Breast epithelium (tissue), 4 donors: ENCODE measurements at regions not wholly inside any gene's neighbourhood (a gene's known extent, or its start where the extent isn't known, plus 50 kb on each side); places are given as distances from the start of the nearest gene placed in this dataset.

ENCODE experiments used
- DNase-seq, 2 donors: peaks; one replicate each; pipeline ENCODE4 v3.0.0-alpha.2; 2019; ENCODE audit warnings: low spot score in 2 of 2
- H3K27ac ChIP-seq, 2 donors: fragments of 200-600 bp; sonication (generic) in 1 of 2; one replicate each; pipeline ENCODE4 v1.5.1; 2016 to 2019; ENCODE audit warnings: mild to moderate bottlenecking in 1 of 2
- H3K27me3 ChIP-seq, 2 donors: fragments of 200-600 bp; sonication (generic) in 1 of 2; one replicate each; pipeline versions ENCODE4 v1.5.1 to v1.6.0; 2017 to 2019; ENCODE audit warnings: control low read depth in 1 of 2, mild to moderate bottlenecking in 1 of 2
- H3K36me3 ChIP-seq: fragments of 200-600 bp; one replicate; pipeline ENCODE4 v1.5.1; 2019
- H3K4me1 ChIP-seq, 2 donors: fragments of 200-600 bp; sonication (generic); one replicate each; pipeline ENCODE4 v1.5.1; 2016 to 2019; ENCODE audit warnings: control low read depth in 1 of 2
- H3K4me3 ChIP-seq, 3 donors: fragments of 200-600 bp; sonication (generic); 1 replicate in 2 of 3; 2 replicates in 1 of 3; pipeline ENCODE4 v1.5.1; 2016 to 2019; ENCODE audit warnings: mild to moderate bottlenecking in 3 of 3, moderate library complexity in 2 of 3
- H3K9me3 ChIP-seq, 2 donors: fragments of 200-600 bp; sonication (generic) in 1 of 2; one replicate each; pipeline ENCODE4 v1.5.1; 2016 to 2019; ENCODE audit warnings: control low read depth in 1 of 2
- POLR2A ChIP-seq: fragments of 450-650 bp; IDR thresholded peaks from one replicate; pipeline ENCODE4 v1.6.1; 2016; ENCODE audit warnings: antibody characterized with exemption, mild to moderate bottlenecking, moderate library complexity
- POLR2AphosphoS5 ChIP-seq, 3 donors: sonication (generic); formaldehyde crosslinking; IDR thresholded peaks; one replicate each; pipeline ENCODE4 v1.6.1; 2017; ENCODE audit warnings: antibody characterized with exemption in 3 of 3
- intact Hi-C: fragments of 100-400 bp; cut with DNase I; formaldehyde crosslinking; loops from one replicate; pipeline ENCODE4 v1.15.1; 2023; ENCODE audit warnings: low total_unique reads
- TF ChIP-seq, protein P1 (sequence below), 3 donors: fragments of 450-650 bp; IDR thresholded peaks; one replicate each; pipeline ENCODE4 v1.5.1; 2016 to 2017; ENCODE audit warnings: antibody characterized with exemption in 3 of 3, mild to moderate bottlenecking in 3 of 3, moderate library complexity in 3 of 3

- no peak overlapping the region for H3K4me3 ChIP-seq
- no peaks in the 10 kb centered on the region for H3K27me3 ChIP-seq
- H3K27ac ChIP-seq = no peak overlapping the region
- intact Hi-C loops = no loop called here
- TF ChIP-seq POLR2A (no peak), POLR2AphosphoS5 (IDR thresholded peaks at IDR 0.05) (no peak)
- TF ChIP-seq, protein P1, sequence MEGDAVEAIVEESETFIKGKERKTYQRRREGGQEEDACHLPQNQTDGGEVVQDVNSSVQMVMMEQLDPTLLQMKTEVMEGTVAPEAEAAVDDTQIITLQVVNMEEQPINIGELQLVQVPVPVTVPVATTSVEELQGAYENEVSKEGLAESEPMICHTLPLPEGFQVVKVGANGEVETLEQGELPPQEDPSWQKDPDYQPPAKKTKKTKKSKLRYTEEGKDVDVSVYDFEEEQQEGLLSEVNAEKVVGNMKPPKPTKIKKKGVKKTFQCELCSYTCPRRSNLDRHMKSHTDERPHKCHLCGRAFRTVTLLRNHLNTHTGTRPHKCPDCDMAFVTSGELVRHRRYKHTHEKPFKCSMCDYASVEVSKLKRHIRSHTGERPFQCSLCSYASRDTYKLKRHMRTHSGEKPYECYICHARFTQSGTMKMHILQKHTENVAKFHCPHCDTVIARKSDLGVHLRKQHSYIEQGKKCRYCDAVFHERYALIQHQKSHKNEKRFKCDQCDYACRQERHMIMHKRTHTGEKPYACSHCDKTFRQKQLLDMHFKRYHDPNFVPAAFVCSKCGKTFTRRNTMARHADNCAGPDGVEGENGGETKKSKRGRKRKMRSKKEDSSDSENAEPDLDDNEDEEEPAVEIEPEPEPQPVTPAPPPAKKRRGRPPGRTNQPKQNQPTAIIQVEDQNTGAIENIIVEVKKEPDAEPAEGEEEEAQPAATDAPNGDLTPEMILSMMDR (IDR thresholded peaks at IDR 0.05) = no peak
- no peaks in the 10 kb centered on the region for H3K36me3 ChIP-seq
- no peak for DNase-seq
- H3K4me1 ChIP-seq = no peaks in the 10 kb centered on the region
- no peaks in the 10 kb centered on the region for H3K9me3 ChIP-seq
Observed at GRCh38 chr20:40634891-40635290, 54.1 kb downstream of the MAFB start.

DNA sequence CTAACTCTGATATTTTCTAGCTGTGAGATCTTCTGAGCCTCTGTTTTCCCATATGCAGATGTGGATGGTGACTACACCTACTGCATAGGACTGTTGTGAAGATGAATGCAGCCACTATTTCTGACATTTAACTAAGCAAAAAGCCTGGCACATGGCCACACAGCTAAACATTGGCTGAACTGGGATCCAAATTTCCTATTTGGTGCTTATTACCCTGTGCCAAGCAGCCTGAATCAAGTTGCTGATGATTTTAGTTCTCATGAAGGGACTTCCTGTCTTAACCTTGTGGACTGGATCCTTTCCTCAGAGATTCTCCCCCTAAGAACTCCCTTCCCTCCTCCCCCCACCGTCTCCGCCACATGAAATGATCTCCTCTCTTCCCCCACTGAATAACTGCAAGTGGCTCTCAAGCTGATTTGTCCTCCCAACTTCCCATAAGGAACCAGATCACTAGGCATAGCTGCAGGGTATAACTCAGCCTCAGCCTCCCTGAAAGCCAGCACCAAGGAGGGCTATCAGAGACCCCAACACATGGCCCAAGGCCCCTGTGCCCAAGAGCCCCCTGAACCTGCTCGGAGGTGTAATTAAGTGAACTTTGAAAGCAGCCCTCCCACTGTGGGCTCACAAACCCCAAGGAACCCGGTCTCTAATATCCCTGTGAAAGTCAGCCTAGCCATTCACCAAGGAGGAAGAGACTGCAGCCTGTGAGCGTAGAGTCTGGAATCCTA lies 55.7 kb downstream of the MAFB start:
- H3K27me3 ChIP-seq = no peaks in the 10 kb centered on the region
- TF ChIP-seq POLR2AphosphoS5 (IDR thresholded peaks at IDR 0.05) (no peak), POLR2A (no peak)
- TF ChIP-seq, protein P1 (IDR thresholded peaks at IDR 0.05) = no peak
- no peak overlapping the region for H3K4me3 ChIP-seq

GRCh38 chr20:40632346-40632976 lies 56.6 kb downstream of the MAFB start:
- Histone ChIP-seq H3K36me3 (no peaks in the 10 kb centered on the region), H3K9me3 (no peaks in the 10 kb centered on the region), H3K27me3 (no peaks in the 10 kb centered on the region), H3K4me3 (no peak overlapping the region), H3K27ac (peak overlapping the region; percentile 40 to 61), H3K4me1 (no peaks in the 10 kb centered on the region)
- no peak for DNase-seq
- TF ChIP-seq POLR2AphosphoS5 (IDR thresholded peaks at IDR 0.05) (no peak), POLR2A (no peak)
- TF ChIP-seq, protein P1 (IDR thresholded peaks at IDR 0.05) = no peak
- intact Hi-C loops = no loop called here

More for the DNA sequence above, 55.7 kb downstream of the MAFB start:
- no peaks in the 10 kb centered on the region for H3K9me3 ChIP-seq
- H3K4me1 ChIP-seq = no peaks in the 10 kb centered on the region
- H3K36me3 ChIP-seq = no peaks in the 10 kb centered on the region
- no peak for DNase-seq
- H3K27ac ChIP-seq = peak overlapping the region in 1 of 2 donors; percentile 45
- intact Hi-C loops = no loop called here

DNA sequence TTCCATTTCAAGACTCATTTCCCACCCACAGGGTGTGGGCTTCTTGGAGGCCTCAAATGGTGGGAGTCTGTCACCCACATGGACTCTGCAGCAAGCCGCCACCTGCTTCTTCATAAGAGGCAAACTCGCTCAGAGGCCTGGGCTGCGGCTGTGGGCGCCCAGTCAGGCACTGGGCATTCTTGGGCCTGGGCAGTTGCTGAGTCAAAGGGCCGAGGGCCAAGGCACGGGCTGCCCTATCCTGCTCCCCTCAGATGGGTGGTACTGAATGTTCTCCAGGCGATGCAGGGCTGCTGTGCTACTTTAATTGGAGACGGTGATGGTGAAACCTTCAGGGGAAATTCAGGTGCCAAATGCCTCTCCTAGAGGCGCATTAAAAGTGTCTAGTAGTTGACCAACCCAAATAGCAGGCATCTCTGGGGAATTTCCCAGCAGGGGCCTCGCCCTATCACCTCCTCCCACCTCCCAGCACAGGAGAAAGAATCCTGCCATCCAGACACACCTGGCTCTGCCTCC lies 57.9 kb downstream of the MAFB start:
- Histone ChIP-seq H3K36me3 (no peaks in the 10 kb centered on the region), H3K27ac (no peak overlapping the region), H3K27me3 (no peaks in the 10 kb centered on the region), H3K4me3 (no peak overlapping the region), H3K4me1 (no peaks in the 10 kb centered on the region), H3K9me3 (peaks cover 0 to 6% of the 10 kb centered on the region in 2 donors)
- no peak for DNase-seq
- TF ChIP-seq POLR2AphosphoS5 (IDR thresholded peaks at IDR 0.05) = no peak
- TF ChIP-seq, protein P1 (IDR thresholded peaks at IDR 0.05) = no peak
- no peak for TF ChIP-seq POLR2A
- intact Hi-C loops = no loop called here

DNA sequence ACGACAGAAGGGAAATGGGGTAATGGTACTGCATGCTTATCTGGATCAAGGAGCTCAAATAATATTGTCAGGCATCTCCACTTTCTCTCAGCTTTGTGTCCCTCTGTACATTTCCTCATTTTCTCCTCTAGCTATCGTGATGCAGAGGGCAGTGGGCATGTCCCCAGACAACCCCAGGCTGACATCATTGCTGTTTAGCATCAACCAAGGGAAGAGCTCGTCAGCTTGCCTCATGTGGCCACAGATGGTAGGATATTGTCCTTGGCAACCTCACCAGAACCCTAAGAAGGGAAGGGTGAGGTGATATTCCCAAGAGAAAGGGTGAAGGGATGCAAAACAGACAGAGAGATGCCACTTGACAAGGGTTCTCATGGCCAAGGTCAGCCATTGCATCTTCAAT lies 58.3 kb downstream of the MAFB start:
- H3K27ac ChIP-seq = no peak overlapping the region
- no peaks in the 10 kb centered on the region for H3K36me3 ChIP-seq
- no peak for DNase-seq

More for the DNA sequence above, 58.3 kb downstream of the MAFB start:
- Histone ChIP-seq H3K27me3 (no peaks in the 10 kb centered on the region), H3K4me1 (no peaks in the 10 kb centered on the region), H3K4me3 (no peak overlapping the region), H3K9me3 (peaks cover 0 to 6% of the 10 kb centered on the region in 2 donors)
- intact Hi-C loops = no loop called here
- TF ChIP-seq, protein P1 (IDR thresholded peaks at IDR 0.05) = no peak
- TF ChIP-seq POLR2AphosphoS5 (IDR thresholded peaks at IDR 0.05) (no peak), POLR2A (no peak)
